ENCODE measurements at regions not wholly inside any gene's neighbourhood (a gene's known extent, or its start where the extent isn't known, plus 50 kb on each side); places are given as distances from the start of the nearest gene placed in this dataset.

DNA sequence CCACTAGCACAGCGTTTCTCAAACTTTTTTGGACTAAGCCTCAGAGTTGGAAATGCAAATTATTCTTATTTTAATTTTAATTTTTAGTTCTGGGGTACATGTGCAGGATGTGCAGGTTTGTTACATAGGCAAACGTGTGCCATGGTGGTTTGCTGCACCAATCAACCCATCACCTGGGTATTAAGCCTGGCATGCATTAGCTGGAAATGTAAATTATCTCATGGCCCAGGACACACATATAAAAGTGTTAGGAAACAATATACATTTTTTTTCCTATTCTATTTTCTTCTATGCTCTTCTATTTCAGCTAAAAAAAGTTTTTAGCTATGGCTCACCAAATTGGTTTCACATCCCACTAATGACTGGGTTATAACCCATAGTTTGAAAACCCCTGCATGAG, 73.3 kb upstream of the LRIG1 start:
- H3K27me3 Mint-ChIP-seq (ENCODE audit: low read depth) = no peaks in the 10 kb centered on the region
- no peak overlapping the region for H3K4me3 Mint-ChIP-seq
- peaks cover 7% of the 10 kb centered on the region for H3K9me3 Mint-ChIP-seq
- no peak for DNase-seq (ENCODE audit: low read depth, low spot score)
- no peak overlapping the region for H3K27ac Mint-ChIP-seq (ENCODE audit: unreplicated experiment)
- peaks cover 6% of the 10 kb centered on the region for H3K36me3 Mint-ChIP-seq (ENCODE audit: low read depth)
- peaks cover 36% of the 10 kb centered on the region for H3K4me1 Mint-ChIP-seq
- TF ChIP-seq, protein P1, sequence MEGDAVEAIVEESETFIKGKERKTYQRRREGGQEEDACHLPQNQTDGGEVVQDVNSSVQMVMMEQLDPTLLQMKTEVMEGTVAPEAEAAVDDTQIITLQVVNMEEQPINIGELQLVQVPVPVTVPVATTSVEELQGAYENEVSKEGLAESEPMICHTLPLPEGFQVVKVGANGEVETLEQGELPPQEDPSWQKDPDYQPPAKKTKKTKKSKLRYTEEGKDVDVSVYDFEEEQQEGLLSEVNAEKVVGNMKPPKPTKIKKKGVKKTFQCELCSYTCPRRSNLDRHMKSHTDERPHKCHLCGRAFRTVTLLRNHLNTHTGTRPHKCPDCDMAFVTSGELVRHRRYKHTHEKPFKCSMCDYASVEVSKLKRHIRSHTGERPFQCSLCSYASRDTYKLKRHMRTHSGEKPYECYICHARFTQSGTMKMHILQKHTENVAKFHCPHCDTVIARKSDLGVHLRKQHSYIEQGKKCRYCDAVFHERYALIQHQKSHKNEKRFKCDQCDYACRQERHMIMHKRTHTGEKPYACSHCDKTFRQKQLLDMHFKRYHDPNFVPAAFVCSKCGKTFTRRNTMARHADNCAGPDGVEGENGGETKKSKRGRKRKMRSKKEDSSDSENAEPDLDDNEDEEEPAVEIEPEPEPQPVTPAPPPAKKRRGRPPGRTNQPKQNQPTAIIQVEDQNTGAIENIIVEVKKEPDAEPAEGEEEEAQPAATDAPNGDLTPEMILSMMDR (conservative IDR thresholded peaks at IDR 0.05) = no peak

DNA sequence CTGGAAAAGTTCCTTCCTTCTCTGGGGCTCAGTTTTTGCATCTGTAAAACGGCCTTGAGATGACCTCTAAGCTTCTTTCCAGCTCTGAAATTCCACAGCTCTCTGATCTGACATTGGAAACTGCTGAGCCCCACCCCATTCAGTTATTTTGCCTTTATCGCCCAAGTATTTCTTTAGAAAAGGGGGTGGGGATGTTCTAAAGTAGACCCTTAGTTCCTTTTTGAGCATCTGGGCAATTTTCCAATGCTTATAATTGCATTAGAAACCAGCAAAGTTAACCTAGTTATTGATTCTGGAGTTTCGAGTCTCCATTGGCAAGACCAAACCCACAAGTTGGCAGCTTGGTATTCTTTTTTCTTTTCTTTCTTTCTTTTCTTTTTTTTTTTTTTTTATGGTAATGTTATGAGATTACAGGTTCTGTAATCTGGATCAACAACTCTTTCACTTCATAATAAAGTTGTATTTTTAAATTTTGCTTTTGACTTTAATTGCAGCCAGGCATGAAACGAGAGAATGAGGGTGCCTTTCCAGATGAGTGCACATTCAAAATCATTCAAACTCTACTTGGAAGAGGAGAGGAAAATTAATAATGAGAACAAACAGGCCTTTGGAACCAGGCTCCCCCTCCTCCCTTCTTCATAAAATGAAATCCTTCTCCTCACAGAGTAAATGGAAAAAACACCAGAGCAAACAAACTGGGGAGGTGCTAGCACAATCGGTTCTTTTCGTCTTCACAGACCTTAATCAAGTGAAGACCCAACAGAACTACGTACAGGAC, 76.8 kb upstream of the LRIG1 start:
- H3K27me3 Mint-ChIP-seq (ENCODE audit: low read depth) = no peaks in the 10 kb centered on the region

DNA sequence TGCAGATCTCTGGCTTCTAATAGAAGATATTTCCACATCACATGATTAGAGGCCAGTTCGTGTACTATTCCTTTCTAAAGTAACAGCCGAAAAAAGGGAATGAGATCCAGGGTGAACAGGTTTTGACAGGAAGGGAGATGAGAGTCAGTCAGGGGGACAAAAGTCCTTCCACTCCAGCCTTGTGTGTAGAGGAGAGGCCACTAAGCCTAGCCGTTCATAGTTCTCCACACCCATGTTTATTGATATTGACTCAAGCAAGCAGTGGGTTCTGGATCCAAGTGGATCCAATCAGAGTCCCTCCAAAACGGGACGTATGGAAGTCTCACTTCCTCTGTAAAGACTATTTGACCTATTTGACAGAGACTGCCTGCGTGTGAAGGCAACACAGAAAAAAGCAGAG, 80.4 kb upstream of the LRIG1 start:
- no peak for DNase-seq (ENCODE audit: low read depth, low spot score)
- TF ChIP-seq, protein P1 (conservative IDR thresholded peaks at IDR 0.05) = no peak
- peaks cover 13% of the 10 kb centered on the region for H3K9me3 Mint-ChIP-seq
- peak overlapping the region; percentile 47 for H3K27ac Mint-ChIP-seq (ENCODE audit: unreplicated experiment)
- peaks cover 44% of the 10 kb centered on the region for H3K4me1 Mint-ChIP-seq
- peaks cover 6% of the 10 kb centered on the region for H3K36me3 Mint-ChIP-seq (ENCODE audit: low read depth)
- no peaks in the 10 kb centered on the region for H3K27me3 Mint-ChIP-seq (ENCODE audit: low read depth)
- H3K4me3 Mint-ChIP-seq = no peak overlapping the region

More for the DNA sequence above, 76.8 kb upstream of the LRIG1 start:
- no peak overlapping the region for H3K4me3 Mint-ChIP-seq
- H3K36me3 Mint-ChIP-seq (ENCODE audit: low read depth) = peaks cover 6% of the 10 kb centered on the region
- peaks cover 13% of the 10 kb centered on the region for H3K9me3 Mint-ChIP-seq
- peaks cover 33% of the 10 kb centered on the region for H3K4me1 Mint-ChIP-seq
- no peak for DNase-seq (ENCODE audit: low read depth, low spot score)
- TF ChIP-seq, protein P1 (conservative IDR thresholded peaks at IDR 0.05) = no peak
- no peak overlapping the region for H3K27ac Mint-ChIP-seq (ENCODE audit: unreplicated experiment)

DNA sequence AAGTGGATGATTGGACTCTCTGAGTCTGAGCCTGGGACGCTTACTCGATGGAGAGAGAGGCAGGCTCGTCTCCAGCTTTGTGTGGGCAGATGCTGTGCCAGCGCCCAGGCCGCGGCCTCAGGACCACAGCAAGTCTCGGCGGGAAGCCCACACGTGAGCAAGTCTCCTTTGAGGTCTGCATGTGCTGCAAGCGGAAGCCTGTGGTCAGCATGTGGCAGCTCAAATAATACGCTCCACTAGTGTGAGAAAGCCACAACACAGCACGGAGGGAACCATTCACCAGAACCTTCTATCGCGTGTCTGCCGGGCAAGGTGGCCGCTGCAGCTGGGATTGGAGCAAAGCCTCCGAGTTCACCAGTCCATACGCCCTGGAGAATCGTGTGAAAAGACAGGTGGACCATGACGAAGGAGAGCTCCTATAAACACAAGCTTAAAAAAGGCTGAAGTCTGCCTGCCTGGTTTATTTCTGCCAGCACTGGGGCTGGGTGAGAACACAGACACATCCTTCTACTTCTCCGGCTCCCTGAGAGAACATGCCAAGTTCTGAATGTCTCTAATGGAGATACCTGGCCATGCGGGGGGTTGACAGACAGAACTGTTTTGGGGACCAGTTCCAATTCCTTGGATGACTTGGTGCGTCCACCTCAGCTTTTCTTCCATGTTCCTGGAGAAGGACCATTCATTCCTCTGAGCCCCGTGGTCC, 82.0 kb upstream of the LRIG1 start:
- peak overlapping the region; percentile 13 for H3K27ac Mint-ChIP-seq (ENCODE audit: unreplicated experiment)
- H3K27me3 Mint-ChIP-seq (ENCODE audit: low read depth) = no peaks in the 10 kb centered on the region
- TF ChIP-seq, protein P1 (conservative IDR thresholded peaks at IDR 0.05) = no peak
- peaks cover 13% of the 10 kb centered on the region for H3K9me3 Mint-ChIP-seq
- H3K4me1 Mint-ChIP-seq = peaks cover 37% of the 10 kb centered on the region
- DNase-seq (ENCODE audit: low read depth, low spot score) = no peak
- no peak overlapping the region for H3K4me3 Mint-ChIP-seq
- peaks cover 6% of the 10 kb centered on the region for H3K36me3 Mint-ChIP-seq (ENCODE audit: low read depth)

DNA sequence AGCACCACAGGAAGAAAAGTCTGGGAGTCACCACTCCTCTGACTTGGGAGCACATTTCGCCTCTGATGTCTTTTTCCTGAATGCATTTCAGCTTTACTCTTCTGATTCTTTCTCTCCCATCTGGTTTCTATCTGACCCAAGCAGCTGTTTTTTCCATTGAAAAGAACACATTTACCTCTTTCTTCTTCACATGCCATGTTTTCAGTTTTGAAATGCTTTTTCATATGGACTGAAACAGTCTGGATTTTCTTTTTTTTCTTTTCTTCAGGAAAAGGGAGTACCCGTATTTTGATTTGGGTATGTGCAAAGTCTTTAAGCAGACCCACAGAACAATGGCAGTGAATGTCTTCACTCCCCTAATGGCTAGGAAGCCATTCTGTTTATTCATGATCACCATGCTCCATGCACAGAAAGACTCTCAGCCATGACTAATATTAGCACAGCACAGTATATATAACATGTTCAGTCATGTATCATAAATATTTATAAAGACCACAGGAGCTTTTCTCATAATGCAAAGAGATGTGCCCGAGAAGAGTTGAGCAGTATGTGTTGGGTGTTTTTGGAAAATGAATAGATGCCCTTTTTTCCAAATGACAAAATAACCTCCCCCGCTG, 82.7 kb upstream of the LRIG1 start:
- DNase-seq (ENCODE audit: low read depth, low spot score) = no peak
- Mint-ChIP-seq H3K4me3 (no peak overlapping the region), H3K4me1 (peaks cover 34% of the 10 kb centered on the region), H3K9me3 (peaks cover 10% of the 10 kb centered on the region), H3K27me3 (ENCODE audit: low read depth) (no peaks in the 10 kb centered on the region), H3K27ac (ENCODE audit: unreplicated experiment) (no peak overlapping the region), H3K36me3 (ENCODE audit: low read depth) (peaks cover 3% of the 10 kb centered on the region)
- TF ChIP-seq, protein P1 (conservative IDR thresholded peaks at IDR 0.05) = no peak
